8988T (cell line): ENCODE measurements at regions not wholly inside any gene's neighbourhood (a gene's known extent, or its start where the extent isn't known, plus 50 kb on each side); places are given as distances from the start of the nearest gene placed in this dataset.

Experiments
- DNase-seq: peaks from one replicate; pipeline ENCODE4 v3.0.0; 2011

GRCh38 chr14:101123618-101124510, 220.3 kb upstream of the RTL1 start:
- no peak for DNase-seq

DNA sequence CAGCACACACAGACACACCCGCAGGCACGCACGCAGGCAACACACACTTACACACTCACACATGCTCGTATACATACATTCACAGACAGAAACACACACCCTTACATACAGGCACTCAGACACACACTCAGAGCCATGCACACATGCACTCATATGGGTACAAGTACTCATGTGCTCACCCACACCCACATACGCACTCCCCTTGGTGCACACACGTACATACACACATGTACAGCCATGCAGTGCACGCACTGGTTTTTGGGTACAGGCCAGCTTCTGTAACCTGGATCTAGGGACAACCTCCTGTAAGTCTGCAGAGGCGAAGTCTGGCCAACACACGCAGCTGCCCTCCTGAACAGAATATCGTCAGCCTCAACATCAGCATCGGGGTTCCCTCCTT, 221.3 kb upstream of the RTL1 start:
- no peak for DNase-seq

- no peak for DNase-seq
Observed at GRCh38 chr14:101125313-101125712, 221.8 kb upstream of the RTL1 start.

- DNase-seq, result no peak
Observed at GRCh38 chr14:101125719-101126651, 222.5 kb upstream of the RTL1 start.

- DNase-seq, result no peak
Observed at GRCh38 chr14:101126731-101127130, 223.2 kb upstream of the RTL1 start.

GRCh38 chr14:101127224-101127623, 223.7 kb upstream of the RTL1 start:
- no peak for DNase-seq

DNA sequence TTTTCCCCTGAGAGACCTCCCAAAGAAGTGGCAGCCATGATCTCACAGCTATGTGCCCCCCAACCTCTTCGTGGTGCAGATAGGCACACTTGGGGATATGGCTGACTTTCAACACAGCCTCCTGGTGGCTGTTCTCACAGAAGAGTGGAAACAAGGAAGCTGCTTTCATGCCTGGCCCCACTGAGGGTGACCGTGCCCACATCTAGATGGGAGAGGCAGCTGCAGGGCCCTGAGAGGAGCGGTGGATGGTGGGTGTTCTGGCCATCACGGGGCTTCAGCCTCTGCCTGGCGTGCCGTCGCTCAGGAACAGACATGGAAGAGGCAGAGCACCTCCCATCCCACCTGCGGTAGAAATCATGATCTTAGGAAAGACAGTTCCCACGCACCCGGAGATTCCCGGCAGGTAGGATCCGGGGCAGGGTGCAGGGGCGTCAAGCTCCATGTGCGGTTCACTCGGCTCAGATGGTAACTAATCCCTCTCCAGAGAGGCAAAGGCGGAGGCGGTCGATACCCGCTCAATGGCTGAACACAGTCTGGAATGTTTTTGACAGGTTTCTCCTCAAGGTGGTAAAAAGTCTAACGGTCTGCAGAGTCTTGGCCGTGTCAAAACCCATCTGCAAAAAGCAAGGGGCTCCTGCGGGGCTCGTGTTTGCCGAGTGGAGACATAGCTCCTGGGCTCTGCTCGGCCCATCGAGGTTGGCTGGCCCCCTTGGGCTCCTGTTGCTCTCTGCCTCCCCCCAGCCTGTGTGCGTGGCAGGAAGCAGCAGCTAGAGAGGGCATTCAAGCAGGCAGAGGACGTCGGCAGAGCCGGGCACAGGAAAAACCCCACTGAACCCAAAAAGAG, 225.2 kb upstream of the RTL1 start:
- no peak for DNase-seq

DNA sequence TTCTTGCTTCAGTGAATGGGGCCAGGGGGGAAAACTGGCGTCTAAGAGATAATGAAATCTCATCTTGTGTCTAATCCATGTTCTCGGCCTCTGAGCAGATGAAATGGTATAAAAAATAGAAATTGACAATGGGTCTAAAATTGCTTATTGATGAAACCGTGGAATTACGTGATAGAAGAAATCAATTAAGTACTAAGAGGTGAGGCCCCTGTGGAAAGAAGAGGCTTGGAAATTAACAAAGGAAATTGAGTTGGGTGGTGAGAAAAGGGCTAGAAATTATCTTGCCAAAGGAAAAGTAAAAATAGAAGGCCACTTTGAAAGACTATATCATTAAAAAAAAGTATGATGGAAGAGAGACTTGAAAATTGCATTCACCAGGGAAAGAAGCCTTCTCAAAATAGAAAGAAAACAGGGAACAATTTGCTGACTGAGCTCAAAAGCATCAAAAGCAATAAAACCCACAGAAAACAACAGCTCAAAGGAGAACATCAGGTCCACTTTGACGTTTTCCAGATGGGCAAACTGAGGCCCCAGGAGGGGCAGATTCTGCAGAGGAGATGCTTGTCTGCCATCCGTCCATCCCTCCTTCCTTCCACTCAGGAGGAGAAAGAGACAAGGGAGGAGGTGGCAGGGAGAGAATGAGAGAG, 226.1 kb upstream of the RTL1 start:
- DNase-seq, result no peak

- DNase-seq, result no peak
Observed at GRCh38 chr14:101130861-101131260, 227.3 kb upstream of the RTL1 start.

- DNase-seq, result no peak
Observed at GRCh38 chr14:101131451-101131916, 228.0 kb upstream of the RTL1 start.

- DNase-seq, result no peak
Observed at GRCh38 chr14:101132051-101132571, 228.6 kb upstream of the RTL1 start.

- no peak for DNase-seq
Observed at GRCh38 chr14:101132588-101132987, 229.1 kb upstream of the RTL1 start.

DNA sequence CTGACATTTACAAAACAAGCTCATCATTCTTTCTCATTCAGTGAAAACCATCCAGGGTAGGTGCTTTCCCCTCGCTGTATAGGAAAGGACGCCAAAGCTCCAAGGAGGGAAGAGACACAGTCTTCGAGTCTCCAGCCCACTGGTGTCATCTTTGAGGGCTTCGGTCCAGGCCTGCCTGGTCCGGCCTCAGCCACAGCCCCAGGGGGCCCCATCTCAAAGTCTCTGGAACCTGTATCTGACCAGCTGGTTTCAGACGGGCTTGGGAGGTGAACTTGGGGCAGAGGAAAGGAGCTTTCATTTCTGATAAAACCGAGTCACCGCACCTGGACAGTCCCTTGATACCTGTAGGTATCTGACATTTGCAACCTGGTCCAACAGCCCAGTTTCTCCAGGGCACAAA, 229.5 kb upstream of the RTL1 start:
- DNase-seq, result no peak

DNA sequence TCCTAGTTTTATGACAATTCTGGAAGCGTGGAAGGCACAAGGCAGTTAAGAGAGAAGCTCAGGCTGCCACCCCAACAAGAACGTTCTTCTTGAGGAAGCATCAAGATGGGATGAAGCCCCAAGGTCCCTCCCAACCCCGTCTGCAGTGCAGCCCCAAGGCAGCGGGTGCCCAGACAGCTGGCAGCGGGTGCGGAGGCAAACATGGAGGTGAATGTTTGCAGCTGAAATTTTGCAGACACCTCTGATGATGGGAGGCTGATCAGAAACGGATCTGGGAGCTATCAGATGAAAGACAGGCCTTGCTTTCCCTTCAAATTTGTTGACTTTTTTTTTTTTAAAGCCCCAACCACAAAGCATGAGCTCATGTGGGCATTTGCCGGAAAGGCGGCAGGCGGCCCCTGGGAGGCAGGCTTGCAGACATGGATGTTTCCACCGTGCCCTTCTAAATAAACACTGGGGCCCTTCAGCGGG, 230.7 kb upstream of the RTL1 start:
- no peak for DNase-seq

DNA sequence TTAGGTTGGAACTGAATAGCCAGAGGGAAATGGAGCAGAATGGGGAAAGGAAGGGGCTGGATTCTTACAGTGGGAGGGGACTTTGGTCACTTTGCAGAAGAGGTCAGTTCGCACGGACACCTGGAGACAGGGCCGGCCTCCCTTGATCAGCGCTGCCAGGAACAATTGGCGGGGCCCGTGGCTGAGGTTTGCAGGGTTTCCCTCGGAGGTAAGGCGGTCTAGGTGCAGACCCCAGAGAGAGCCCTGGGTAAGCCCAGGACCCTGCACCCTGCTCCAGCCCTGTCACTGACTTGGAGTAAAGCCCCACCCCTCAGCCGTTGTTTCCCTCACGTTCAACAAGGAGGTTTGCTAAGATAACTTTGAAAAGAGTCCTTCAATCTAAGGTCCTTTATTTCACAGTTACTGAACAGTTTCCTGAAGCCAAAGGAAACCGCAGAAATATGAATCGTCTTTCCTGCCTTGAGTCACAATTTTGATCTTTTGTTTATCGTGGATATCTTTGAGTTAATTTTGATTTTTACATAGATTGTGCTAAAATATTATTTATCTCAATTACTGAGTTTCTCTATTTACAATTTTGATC, 231.4 kb upstream of the RTL1 start:
- DNase-seq, result no peak

DNA sequence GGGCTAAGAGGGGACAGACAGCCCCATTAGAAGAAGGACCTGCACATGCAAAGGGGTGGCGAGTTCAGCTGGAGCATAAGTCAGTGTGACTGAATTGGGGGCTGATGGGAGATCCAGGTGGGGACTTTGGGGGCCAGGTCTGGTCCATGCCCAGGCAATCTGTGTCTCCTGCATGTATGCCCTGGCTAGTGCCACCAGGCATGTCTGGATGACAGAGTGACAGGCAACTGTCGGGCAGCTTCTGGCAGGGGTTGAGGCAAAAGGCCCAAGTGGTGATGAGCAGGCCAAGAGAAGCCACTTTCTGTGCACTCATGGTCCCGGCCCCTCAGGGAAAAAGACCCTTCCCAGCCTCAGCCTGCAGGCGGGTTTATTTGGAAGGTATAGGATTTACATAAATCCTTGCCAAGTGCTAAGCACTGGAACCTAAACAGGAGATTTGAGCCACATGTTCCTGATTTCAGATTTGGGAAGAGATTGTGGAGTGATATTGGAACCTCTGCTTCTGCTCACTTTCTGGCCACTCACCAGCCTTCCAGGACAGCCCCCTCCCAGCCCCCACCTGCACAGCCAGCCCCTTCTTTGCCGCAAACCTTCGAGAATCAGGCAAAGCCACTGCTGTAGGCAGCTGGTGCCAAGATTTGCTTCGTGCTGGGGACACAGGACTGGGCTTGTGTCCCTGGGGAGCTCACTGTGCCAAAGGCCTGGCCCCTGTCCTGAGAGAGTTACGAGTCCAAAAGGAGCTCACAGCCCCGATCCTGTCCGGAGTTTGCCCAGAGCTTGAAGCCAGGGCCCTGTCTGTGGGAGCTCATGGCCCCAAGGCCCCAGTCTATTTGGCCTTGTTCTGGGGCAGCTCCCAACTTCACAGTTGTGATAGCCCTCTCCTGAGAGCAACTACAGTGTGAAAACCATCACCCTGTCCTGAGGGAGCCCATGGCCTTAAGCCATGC, 232.5 kb upstream of the RTL1 start:
- no peak for DNase-seq

- DNase-seq, result no peak
Observed at GRCh38 chr14:101137234-101137633, 233.7 kb upstream of the RTL1 start.

- DNase-seq, result no peak
Observed at GRCh38 chr14:101147848-101148247, 244.3 kb upstream of the RTL1 start.

DNA sequence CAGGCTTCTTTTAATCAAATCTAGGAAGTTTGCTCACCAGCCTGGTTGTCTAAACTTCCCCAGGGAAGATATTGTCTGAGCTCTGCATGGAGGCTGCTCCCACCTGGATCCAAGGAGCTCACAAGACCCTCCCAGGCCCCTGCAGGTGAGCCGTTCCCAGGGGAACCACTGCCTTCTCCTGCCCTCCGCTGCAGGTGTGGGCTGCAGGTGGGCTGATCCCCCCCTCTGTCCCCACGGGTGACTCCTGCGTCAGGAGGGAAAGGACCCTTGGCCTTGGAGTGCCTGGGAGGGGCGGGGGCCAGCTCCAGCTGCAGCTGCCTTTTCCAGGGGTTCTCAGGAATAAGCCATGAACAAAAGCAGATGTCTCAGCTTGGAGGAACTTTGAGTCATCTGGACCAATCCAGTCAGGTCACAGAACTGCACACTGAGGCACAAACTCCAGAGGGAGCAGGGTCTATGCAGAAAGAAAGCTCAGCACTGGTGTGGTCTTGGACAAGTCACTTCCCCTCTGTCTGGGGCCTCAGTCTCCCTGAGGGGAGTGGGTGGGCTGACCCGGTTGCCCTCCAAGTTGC, 246.6 kb upstream of the RTL1 start:
- DNase-seq, result no peak
